ENCODE measurements at regions not wholly inside any gene's neighbourhood (a gene's known extent, or its start where the extent isn't known, plus 50 kb on each side); places are given as distances from the start of the nearest gene placed in this dataset.
"Not testable (repeated sequence)": the region's sequence is repeated elsewhere in the genome, so short reads cannot be mapped to it uniquely, and the experiment has no call there.

DNA sequence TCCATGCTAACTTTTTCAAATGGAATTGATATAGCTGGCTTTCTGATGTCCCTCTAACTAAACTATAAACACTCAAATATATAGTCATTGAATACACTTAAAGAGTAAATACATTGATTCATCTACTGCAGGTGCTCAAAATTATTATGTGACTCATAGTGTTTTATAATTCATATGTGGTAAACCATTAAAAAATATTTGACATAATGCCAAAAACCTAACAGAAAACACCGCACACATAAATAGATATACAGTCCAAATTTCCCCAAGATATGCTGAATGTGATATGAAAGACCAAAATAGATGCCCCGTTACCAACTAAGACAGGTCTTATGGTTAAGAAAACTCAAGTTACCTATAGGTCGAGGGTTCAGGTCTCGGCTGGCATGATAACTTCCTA lies 171.7 kb upstream of the SEMA3E start:
- H3K4me3 ChIP-seq (ENCODE audit: low read depth, low read length) = no peak overlapping the region
- DNase-seq (ENCODE audit: low read depth, low spot score) = no peak
- in situ Hi-C loops (cut with HindIII; ENCODE audit: low sequenced_read_pairs) = no loop called here
- TF ChIP-seq, protein P1, sequence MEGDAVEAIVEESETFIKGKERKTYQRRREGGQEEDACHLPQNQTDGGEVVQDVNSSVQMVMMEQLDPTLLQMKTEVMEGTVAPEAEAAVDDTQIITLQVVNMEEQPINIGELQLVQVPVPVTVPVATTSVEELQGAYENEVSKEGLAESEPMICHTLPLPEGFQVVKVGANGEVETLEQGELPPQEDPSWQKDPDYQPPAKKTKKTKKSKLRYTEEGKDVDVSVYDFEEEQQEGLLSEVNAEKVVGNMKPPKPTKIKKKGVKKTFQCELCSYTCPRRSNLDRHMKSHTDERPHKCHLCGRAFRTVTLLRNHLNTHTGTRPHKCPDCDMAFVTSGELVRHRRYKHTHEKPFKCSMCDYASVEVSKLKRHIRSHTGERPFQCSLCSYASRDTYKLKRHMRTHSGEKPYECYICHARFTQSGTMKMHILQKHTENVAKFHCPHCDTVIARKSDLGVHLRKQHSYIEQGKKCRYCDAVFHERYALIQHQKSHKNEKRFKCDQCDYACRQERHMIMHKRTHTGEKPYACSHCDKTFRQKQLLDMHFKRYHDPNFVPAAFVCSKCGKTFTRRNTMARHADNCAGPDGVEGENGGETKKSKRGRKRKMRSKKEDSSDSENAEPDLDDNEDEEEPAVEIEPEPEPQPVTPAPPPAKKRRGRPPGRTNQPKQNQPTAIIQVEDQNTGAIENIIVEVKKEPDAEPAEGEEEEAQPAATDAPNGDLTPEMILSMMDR (IDR thresholded peaks at IDR 0.05; ENCODE audit: low read depth, low read length) = no peak

DNA sequence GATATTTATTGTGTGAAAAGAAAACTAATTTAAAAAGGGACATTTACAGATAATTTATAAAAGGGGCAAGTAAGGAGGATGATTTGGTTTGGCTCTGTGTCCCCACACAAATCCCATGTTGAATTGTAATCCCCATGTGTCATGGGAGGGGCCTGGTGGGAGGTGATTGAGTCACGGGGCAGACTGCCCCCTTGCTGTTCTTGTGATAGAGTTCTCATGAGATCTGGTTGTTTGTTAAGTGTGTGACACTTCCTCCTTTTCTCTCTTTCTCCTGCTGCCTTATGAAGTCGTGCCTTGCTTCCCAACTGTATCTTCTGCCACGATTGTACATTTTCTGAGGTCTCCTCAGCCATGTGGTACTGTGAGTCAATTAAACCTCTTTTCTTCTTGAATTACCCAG lies 171.0 kb upstream of the SEMA3E start:
- TF ChIP-seq, protein P1 (IDR thresholded peaks at IDR 0.05; ENCODE audit: low read depth, low read length) = no peak
- in situ Hi-C loops (cut with HindIII; ENCODE audit: low sequenced_read_pairs) = no loop called here
- DNase-seq (ENCODE audit: low read depth, low spot score) = peak; percentile 3
- H3K4me3 ChIP-seq (ENCODE audit: low read depth, low read length) = no peak overlapping the region

DNA sequence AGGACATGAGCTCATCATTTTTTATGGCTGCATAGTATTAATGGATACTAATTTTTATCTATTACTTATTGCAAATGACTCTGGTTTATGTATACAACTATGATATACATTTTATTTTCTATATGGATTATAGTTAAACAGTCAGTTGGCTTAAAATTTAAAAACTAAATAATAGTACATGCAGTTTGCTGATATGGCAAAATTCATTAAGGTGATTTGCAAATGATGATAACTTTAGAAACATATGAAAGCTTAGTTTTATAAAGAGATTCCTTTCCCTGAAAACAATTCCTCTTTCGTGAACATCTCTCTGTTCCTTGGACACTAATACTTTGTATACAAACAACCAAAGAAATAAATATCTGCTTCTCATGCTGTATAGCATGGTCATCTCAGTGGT lies 165.5 kb upstream of the SEMA3E start:
- TF ChIP-seq, protein P1 (IDR thresholded peaks at IDR 0.05; ENCODE audit: low read depth, low read length) = no peak
- no peak for DNase-seq (ENCODE audit: low read depth, low spot score)
- no peak overlapping the region for H3K4me3 ChIP-seq (ENCODE audit: low read depth, low read length)
- in situ Hi-C loops (cut with HindIII; ENCODE audit: low sequenced_read_pairs) = no loop called here

DNA sequence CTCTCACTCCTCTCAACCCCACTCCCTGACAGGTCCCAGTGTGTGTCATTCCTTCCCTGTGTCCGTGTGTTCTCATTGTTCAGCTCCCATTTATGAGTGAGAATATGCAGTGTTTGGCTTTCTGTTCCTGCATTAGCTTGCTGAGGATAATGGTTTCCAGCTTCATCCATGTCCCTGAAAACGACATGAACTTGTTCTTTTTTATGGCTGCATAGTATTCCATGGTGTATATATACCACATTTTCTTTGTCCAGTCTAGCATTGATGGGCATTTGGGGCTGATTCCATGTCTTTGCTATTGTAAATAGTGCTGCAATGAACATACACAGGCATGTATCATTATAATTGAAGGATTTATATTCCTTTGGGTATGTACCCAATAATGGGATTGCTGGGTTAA lies 163.6 kb upstream of the SEMA3E start:
- in situ Hi-C loops (cut with HindIII; ENCODE audit: low sequenced_read_pairs); DNase-seq (ENCODE audit: low read depth, low spot score); H3K4me3 ChIP-seq (ENCODE audit: low read depth, low read length): not testable (repeated sequence)

DNA sequence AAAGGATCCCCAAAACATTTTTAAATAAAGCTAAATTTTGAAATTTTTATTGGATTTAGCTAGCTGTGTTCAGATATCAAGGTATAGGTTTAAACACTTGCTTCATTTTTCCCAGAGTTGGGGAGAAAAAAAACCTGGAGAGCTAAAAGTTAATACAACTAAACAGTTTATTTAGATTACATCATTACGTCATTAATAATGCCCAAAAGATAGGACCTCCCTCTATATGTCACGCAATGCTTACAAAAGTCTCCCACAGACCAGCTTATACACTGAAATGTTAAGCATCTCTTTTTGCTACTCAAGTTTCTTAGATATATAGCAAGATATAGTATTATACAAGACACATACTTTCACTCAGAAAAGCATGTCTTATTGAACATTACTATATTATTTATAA lies 160.0 kb upstream of the SEMA3E start:
- H3K4me3 ChIP-seq (ENCODE audit: low read depth, low read length) = no peak overlapping the region
- in situ Hi-C loops (cut with HindIII; ENCODE audit: low sequenced_read_pairs) = no loop called here
- TF ChIP-seq, protein P1 (IDR thresholded peaks at IDR 0.05; ENCODE audit: low read depth, low read length) = no peak
- DNase-seq (ENCODE audit: low read depth, low spot score) = no peak

DNA sequence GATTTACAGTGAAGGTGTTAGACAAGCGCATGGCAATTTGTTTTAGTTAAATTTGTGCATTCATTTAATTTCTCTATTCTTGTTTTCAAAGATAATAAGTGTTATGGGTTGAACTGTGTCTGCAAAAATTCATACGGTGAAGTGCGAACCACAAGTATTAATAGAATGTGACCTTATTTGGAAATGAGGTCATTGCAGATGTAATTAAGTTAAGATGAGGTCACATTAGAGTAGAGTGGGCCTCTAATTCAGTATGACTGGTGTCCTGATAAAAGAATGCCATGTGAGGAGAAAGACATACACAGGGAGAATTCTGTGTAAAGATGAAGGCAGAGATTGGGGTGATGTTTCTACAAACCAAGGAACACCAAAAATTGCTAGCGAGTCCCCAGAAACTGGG lies 158.8 kb upstream of the SEMA3E start:
- in situ Hi-C loops (cut with HindIII; ENCODE audit: low sequenced_read_pairs) = no loop called here
- DNase-seq (ENCODE audit: low read depth, low spot score) = no peak

DNA sequence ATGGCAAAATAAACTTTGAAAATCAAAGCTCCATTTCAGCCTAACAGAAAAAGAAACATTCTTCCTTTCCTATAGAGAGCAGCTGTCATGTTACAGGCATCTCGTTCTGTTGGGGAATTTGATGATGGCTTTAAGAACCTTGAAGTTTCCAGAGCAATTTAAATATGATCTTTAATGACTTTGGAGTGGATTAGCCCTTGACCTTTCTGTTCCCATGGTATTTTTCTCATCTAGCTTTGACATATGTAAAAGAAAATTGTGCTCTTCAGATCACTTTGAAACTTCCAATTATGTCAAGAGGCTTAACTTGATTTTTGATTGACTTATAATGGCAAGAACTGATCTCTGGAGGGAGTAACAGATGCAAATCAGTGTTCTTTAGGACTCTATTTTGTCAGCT lies 157.6 kb upstream of the SEMA3E start:
- no peak for DNase-seq (ENCODE audit: low read depth, low spot score)
- in situ Hi-C loops (cut with HindIII; ENCODE audit: low sequenced_read_pairs) = no loop called here
- no peak overlapping the region for H3K4me3 ChIP-seq (ENCODE audit: low read depth, low read length)
- TF ChIP-seq, protein P1 (IDR thresholded peaks at IDR 0.05; ENCODE audit: low read depth, low read length) = no peak

More for the DNA sequence above, 158.8 kb upstream of the SEMA3E start:
- no peak overlapping the region for H3K4me3 ChIP-seq (ENCODE audit: low read depth, low read length)
- TF ChIP-seq, protein P1 (IDR thresholded peaks at IDR 0.05; ENCODE audit: low read depth, low read length) = no peak
